Smooth muscle cell of the brain vasculature (primary cell): ENCODE measurements at regions not wholly inside any gene's neighbourhood (a gene's known extent, or its start where the extent isn't known, plus 50 kb on each side); places are given as distances from the start of the nearest gene placed in this dataset.

Experiments
- DNase-seq: peaks from one replicate; pipeline ENCODE4 v3.0.0-alpha.2; 2012; ENCODE audit warnings: low read depth, low spot score

DNA sequence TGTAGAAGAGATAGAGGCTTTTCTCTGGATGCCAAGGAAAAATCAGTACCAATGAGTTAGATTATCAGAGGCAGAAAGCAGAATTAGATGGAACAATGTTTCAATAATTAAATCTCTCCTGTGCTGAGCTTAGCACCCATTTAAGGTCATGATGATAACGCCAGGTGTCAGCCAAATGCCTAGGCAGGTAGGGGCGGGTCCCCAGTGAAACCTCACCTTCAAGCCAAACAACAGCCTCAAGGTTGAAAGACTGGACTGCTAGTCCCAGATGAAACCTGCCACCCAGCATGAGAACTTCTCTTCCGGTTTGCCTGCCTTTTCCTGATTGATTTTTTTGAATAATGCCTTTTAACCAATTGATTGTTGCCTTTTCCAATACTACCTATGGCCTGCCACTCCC is 363.0 kb downstream of the PLOD2 start:
- no peak for DNase-seq

DNA sequence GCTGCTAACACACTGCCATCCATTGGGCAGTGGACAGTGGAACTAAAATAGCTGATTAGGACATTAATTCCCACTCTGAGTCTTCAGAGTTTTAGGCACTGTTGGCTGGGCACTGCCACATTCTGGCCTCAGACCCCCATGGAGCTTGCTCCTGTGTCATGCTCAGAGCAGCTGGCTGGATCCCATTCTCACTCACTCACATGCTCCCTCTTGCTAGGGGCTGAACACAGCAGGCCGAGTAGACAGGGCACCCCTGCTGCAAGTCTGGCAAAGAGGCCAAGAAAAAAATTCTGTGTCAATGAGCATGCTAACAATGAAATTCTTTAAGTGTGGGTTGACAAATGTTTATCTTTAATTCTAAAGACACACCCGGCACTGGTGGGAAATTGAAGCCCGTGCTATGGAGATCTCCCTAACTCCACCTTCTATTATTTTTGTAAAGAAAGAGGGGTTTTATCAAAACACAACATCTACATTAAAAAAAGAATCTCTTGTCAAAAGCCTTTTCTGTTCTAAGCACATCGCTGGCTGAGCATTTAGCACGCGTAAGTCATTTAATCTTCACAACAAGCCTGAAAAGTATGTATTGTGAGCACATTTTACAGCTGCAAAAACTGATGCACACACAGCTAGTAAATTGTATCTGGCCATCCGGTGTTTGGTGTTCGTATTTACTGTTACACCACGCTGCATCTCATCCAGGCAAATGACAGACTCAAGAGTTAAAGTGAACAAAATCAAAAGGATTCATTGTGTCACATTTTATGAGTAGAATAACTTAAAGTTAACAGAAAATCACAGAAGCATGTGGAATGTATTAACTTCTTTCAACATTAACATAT is 362.1 kb downstream of the PLOD2 start:
- peak; percentile 49 for DNase-seq

DNA sequence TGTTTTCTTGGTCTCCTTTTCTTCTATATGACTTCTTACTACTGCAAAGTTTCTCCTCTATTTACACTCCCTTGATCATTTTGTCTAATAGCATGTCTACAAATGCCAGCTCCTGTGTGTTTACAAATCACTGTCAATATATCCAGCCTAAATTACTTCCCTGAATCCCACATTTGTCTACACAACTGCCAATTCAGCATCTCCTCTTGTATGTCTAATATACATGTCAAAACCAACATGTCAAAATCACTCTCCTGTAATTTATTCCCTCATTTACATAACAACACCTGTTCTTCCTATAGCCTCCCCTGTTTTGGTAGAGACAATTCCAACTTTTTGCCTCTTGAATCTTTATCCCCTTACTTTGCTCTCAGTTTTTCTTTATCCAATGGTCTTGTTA is 359.3 kb downstream of the PLOD2 start:
- DNase-seq, result no peak

DNA sequence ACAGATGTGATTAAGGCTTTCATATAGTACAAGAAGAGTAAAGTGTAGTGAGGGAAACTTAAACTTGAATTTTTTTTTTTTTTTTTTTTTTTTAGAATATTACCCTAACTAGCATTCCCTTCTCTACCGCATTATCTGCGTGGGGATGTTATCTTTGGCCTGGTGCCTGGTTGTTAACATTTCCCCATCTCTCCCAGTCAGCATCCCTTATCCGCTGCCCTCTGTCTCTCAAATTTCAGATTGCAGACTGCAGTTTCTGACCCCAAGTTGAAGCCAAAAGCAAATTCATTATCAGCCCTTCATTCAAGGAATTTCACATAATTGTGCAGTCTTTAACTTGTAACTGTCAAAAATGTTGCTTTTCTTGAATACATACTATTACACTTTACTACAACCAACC is 353.0 kb downstream of the PLOD2 start:
- no peak for DNase-seq

DNA sequence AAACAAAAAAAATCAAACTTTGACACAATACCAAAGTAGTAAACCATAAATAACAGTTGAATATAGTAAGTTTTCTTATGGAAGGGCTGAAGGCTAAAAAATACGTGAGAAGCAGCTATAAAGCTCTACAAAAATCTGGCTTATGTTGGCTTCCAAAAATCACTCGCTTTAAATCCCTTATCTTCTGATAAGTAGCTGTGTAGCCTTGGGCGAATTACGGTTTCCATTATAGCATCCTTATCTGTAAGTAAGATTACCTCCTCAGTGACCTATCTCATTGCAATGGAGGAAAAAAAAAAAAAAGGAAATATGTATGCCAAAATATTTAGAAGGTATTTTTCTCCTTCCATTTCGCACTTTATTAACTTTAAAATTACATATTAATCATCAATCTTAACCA is 348.6 kb downstream of the PLOD2 start:
- no peak for DNase-seq

DNA sequence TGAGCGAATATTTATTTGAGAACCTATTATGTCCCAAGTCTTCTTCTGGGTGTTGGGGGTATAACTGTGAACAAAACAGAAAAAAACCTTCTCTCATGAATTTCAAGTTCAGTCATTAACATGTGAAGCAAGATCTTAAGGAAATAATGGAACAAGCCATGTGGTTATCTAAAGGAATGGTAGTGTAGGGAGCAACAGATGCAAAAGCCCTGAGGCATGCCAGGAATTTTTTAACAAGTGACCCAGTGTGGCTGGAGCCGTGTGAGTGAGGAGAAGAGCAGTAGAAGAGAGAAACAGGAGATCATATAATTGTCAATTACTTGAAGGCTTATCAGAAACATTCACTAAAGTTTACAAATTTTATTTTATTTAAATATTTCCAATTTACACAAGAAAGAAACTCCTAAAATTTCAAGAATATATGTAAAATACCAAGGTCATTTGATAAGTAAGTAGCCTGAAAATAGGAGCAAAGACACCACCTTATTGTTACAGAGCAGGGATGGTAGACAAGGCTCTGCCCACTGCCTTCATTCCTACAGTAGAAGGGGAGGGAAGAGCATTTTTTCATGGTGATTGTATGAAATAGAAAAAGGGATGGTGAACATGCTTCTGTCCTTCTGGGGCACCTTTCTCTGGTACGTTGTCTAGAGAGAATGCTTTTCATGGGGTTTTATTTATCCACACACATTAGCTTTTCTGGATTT is 345.1 kb downstream of the PLOD2 start:
- no peak for DNase-seq

DNA sequence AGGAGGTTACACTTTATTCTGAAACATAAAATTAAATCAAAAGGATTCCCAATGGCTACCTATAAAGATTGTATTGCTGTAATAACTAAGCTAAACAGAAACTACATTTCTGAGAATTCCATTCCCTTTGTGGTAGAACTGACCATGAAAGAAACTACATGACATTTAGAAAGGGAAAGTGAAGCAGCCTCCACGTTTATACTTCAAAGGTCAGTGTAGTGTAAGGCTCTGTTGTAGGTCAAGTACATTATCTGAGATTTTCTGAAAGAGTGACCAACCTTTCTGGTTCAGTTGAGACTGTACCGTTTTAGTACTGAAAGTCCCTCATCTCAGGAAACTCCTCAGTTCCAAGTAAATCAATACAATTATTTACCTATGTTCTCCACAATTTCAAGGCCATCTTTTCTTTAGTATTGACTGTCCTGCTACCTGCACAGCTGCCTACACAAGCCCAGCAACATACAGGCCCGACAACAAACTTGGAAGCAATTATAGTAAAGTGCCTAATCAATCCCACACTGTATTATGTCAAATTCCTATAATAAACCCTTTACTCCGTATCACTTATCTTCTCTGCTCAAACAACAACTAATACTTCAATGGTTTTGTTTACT is 343.0 kb downstream of the PLOD2 start:
- DNase-seq, result no peak

DNA sequence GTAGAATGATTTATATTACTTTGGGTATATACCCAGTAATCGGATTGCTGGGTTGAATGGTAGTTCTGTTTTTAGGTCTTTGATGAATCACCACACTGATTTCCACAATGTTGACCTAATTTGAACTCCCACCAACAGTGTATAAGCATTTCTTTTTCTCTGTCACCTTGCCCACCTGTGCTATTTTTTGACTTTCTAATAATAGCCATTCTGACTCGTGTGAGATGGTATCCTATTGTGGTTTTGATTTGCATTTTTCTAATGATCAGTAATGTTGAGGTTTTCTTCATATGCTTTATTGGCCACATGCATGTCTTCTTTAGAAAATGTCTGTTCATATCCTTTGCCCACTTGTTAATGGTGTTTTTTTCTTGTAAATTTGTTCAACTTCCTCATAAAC is 340.8 kb downstream of the PLOD2 start:
- no peak for DNase-seq

DNA sequence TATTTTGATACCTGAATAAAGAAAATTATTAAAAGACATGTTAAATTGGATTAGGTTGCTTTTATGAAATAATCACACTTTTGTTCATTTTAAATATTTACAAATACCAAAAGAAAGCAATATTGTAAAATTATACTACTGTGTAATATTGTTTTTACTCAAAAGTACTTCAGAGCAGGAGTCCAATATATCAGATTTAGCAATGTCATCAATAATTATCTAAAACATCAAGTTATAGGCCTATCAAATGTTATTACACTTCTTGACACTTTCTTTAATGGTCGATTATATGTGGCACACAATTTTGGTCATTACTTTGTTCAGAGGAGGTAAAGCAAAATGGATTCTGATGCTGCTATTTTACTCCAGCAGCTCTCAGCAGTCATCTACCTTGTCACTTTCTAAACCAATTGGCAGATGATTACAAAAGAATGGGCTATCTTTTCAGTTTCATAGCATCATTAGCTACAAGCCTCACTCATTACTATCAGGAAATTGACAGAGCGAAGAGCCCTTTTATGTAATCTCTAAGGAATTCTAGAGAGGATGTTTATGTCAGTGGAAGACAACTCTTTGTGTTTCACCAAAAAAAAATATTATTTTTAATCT is 318.6 kb downstream of the PLOD2 start:
- DNase-seq, result no peak

DNA sequence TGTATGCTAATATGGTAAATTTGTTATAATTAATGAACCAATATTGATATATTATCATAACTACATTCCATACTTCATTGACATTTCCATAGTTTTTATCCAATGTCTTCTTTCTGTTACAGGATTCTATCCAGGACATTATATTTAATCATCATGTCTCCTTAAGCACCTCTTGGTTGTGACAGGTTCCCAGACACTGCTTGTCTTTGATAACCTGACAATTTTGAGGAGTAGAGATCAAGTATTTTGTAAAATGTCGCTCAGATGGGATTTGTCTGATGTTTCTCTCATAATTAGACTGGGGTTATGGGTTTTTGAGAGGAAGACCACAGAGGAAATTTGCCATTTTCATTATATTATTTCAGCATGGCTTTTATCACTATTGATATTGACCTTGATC is 317.4 kb downstream of the PLOD2 start:
- DNase-seq, result no peak

DNA sequence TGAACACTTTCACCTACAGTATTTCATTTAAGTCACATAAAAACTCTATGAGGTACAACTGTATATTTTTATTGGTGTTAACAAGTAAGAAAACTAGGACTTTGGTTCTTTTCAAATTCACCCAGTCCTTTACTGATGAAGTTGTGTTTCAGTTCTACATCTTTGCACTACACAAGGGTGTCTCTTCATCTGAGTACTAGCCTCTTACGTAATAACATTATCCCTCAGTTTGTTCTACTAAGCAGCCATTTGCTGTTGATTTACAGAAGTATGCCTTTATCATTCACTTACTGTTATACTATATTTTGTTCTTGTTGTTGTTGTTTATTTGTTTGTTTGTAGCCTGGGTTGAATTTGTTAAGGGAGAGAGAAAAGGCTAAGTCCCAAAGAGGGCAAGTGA is 311.9 kb downstream of the PLOD2 start:
- DNase-seq, result no peak

DNA sequence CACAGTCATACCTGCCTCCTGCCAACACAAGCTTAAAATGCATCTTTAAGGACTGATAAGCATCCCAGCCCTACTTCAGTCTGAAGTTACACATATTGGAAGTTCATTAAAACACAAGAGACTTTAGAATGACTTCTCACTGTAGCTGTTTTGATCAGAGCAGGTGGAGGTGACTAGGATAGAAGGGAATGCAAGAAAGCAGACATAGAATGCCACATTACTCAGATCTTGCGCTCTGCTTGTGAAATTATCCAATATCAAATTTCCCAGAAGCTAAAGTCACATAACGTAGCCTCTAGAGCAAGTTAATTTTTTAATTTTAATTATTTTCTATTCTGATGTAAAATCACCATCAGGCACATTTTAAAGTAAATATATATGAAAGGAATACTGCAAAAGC is 306.5 kb downstream of the PLOD2 start:
- no peak for DNase-seq

DNA sequence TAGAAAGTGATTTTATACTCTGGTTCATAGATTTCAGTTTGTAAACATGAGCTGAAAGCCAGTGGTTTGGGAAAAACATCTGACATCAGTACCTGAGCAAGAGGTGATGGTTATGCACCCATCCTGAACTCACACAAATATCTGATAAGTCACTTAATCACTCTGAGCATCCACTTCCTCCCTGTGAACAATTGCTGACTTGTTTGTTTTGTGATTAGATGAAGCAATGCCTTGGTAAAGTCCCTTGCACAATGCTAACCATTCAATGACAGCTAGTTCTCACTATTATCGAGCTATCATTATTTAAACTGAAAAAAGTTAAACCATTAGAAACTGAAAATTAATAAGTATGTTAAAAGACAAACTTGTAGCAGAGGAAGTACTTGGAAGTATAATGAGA is 303.0 kb downstream of the PLOD2 start:
- DNase-seq, result no peak

DNA sequence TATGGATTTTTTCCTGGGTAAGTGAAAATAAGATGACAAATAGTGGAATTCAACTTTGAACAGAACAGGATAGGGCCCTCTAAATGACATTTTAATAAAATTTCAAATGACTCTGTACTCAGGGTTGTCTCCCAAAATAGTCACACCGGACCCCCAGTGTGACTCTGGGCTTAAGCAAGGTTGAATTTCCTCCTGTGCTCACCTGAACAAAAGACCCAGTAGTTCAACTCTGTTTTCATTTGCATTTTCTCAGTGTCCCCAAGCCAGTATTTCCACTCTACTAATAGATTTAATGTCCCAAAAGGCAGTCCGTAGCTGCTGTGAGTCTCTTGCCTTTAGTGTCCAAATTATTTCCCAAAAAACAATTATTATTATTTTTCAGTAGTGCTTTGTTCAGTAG is 296.6 kb downstream of the PLOD2 start:
- no peak for DNase-seq

DNA sequence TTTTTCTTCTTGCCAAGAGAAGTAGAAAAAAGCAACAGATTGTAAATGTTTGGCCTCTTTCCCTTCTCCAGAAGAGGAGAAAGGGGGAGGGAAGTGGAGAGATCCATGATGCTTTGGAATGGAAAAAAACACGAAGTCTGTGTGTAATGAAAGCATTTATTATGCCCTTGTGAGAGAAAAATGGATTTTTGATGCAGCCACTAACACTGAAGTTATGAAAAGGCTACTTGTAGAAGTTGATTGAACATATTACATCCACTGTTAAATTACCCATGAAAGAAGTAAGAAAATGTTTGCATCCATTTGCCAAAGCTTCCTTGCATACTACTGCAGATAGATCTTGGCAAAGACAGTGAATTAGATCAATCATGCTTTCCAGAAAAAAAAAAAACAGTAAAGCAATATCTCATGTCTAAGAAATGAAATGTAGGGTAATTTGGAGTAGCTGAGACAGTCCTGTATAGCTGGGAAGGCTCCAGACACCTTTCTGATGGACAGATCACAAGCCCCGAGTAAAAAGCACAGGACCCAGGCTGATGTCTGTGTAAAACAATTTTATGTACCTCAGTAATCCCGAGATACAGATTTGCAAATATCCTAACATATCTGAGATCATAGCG is 295.5 kb downstream of the PLOD2 start:
- no peak for DNase-seq

DNA sequence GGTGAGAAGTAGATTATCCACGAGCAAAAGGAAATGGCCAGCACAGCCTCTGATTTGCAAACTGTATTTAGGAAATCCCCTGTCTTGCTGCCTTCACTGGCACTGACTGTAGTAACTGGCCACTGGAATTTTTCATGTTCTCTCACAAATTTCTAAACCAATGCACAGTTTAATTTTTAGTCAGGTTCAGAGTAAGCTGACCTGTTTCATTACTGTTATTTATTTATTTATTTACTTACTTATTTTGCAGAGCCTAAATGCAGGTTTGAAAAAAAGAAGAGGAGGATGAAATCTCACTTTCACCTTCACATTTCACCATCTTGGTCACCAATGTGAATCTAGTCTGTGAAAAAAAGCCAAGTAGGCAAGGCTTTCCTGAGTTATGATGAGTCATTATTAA is 291.0 kb downstream of the PLOD2 start:
- no peak for DNase-seq

DNA sequence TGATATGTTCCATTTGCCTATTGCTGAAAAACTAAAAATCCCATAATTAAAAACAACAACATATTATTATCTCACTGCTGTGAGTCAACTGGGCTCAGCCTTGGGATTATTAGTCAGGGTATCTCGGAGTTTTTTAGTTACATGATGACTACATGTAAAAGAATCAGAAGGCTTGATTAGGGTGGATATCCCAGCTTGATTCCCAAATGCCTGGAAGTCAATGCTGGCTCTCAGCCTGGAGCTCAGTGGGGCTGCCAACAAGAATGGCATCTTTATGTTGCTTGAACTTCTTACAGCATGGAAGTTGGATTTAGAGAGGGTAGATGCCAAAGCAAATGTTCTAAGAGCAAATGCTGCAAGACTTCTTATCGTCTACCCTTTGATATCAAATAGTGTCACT is 278.5 kb downstream of the PLOD2 start:
- DNase-seq, result peak; percentile 53

DNA sequence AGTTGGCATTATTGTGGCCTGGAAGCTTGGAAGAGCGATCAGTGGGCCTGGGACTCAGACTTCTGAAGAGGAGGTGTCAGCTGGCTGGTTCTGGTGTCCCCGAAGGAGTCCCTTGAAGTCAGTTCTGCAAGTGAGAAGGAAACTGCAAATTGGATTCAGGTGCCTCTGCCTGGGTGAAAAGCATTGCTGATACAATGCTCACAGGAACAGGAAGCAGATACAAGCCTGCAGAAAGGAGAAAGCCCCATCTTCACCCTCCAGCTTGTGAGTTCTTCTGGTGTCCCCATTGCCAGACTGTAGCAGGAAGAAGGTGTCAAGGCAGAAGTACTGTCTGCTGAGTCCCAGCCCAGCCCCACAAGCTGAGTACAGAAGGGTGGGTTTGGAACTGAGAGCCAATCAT is 271.3 kb downstream of the PLOD2 start:
- DNase-seq, result no peak

DNA sequence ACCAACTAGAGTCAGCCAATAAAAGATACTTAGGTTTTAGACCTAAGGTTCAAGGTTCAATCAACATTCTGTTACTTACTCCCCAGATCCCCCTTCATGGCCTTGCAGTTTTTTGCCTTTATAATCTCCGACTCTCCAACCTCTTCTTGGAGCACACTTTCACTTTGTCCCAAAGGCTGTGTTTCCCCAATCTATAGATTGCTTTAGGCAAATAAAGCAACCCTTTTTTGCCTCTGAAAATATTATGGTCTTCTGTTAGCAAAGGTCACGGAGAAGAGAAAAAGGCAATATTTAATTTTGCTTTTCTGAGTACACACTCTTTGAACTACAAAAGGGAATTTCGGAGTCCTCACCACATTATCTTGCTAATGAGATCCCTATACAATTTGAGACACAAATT is 268.1 kb downstream of the PLOD2 start:
- no peak for DNase-seq

DNA sequence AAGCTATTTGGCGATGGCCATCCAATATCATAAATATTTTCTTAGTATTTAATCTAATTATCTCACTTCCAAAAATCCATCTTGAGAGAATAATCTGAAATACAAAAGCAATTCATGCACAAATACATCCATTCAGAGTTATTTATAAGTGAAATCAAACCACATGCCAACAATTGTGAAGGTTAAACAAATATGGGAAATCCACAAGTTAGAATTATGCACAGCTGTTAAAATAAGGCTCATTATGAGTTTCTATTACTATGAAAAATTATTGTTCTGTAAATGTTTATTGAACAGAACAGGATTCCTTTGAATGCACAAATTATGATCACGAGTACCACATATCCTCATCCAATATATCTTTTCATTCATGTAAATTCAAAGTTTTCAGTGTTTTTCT is 267.7 kb downstream of the PLOD2 start:
- DNase-seq, result no peak

DNA sequence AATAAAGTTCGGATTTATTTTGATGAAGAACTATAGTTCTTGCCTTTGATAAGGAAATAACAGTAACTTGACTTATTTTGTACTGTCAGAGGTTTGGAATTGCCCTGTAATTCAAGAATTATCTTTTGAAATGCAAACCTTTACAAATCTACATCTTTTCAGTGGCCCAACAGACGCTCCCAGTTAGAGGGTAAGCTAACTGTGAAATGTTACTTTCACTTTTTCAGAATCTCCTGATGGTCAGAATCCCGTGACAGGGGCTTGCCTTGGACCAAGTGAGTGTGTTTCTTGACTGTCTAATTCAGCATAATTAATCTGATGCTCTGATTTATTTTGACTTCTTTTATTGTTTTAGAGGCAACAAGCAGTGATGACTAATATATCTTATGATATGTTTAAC is 262.5 kb downstream of the PLOD2 start:
- DNase-seq, result no peak

DNA sequence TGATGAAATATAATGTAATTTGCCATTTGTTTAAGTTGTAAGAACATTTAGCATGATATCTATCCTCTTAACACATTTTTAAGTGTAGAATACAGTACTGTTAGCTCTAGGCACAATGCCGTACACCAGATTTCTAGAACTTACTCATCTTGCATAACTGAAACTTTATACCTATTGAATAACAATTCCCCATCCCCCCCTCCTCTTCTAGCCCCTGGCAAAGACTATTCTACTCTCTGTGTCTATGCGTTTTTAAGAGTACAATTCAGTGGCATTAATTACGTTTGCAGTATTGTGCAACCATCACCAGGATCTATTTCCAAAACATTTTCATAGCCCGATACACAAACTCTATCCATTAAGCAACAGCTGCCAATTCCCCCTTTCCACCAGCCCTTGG is 261.7 kb downstream of the PLOD2 start:
- no peak for DNase-seq
